Right forelimb (tissue), 1 donor: ENCODE measurements at regions not wholly inside any gene's neighbourhood (a gene's known extent, or its start where the extent isn't known, plus 50 kb on each side); places are given as distances from the start of the nearest gene placed in this dataset.

Source experiments
- DNase-seq: peaks from one replicate; pipeline ENCODE4 v3.0.0-alpha.2; 2018

DNA sequence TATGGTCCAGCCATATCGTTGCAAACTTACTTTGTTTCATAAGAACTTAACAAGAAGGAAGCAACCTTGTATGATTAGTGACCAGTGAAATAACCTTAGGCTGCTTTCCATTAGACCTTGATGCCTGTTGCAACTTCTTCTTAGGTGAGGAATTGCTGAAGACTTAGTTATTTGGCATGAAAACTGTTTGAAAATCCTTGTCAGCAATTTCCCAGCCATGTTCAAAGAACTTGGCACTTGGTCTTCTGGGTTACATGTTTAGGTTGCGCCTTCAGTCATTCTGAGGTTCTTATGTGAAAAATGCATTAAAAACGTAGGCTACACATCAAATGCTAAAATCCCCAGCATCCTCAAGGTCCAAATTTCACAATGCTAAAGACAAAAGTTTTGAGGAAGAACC, 232.0 kb upstream of the CEP162 start:
- no peak for DNase-seq

- DNase-seq, result no peak
These were observed 230.8 kb upstream of the CEP162 start for GRCh38 chr6:84458271-84458670.

- DNase-seq, result no peak
These were observed 229.8 kb upstream of the CEP162 start for GRCh38 chr6:84457276-84457675.

- no peak for DNase-seq
These were observed 229.4 kb upstream of the CEP162 start for GRCh38 chr6:84456803-84457202.

GRCh38 chr6:84455511-84456029, 228.1 kb upstream of the CEP162 start:
- no peak for DNase-seq

DNA sequence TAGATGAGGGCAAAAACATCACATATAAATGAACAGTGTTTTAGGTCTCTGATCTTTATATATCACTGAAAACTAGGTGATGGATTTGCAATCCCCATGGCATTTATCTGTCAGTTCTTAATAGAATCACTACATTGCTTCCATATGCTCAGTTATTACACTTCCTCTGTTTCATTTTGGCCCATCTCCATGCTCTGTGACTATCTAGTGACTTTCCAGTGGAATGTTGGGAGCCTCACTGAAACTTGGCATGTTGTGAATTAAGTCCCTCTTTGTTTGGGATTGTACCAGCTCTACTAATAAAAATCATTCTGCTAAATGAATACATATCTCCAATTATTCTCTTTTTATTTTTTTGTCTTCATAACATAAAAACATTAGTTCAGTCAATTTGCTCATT, 226.1 kb upstream of the CEP162 start:
- DNase-seq, result no peak

- no peak for DNase-seq
These were observed 222.6 kb upstream of the CEP162 start for GRCh38 chr6:84450018-84450417.

DNA sequence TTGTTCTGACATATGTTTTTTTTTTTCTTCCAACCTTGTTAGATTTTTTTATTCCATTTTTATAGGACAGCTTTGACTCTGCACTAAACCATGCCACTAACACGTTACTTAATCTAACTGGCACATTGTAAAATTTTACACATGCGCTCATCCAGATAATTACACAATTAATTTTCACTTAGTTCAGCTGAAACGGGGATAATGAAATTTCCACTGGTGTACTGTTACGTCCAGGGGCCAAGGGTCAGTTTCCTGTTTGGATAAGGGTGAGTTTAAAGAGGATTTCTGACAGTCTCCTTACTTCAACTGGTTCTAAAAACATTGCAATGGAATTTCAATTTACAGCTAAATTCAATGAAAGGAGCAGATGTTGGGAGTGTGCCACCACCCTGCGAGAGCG, 221.8 kb upstream of the CEP162 start:
- DNase-seq, result no peak

DNA sequence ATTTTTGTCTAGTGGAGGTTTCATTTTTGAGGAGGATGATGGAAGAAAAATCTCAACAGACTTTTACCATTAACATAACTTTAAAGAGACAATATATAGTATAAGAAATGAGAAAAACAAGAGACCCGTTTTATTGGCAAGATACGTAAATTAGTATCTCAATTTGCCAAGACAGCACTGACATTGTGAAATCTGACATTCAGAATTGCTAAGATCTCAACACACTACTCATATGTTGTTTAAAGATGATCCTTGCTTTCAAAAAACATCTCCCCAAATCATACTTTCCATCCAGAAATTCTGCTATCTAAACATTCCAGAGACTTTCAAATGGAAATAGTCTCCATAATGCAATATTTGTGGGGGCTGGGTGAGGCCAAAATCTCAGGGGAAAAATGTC, 220.9 kb upstream of the CEP162 start:
- DNase-seq, result no peak

DNA sequence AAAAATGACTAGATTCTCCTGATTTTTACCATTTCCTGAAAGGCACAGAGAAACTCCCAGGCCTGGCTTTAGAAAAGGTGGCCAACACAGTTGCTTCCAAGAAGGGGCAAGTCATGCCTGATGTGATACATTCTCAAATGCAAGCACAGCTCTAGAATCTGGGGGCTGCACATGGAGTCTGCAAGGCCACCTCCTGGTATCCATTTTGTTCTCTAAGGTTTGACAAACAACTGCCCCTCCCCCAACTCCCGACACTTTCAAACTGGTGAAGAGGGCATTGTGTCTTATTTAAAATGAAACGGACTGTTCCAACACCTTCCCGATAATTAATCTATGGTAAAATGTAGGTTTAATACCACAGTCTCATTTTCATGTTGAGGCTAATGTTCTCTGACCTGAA, 220.2 kb upstream of the CEP162 start:
- no peak for DNase-seq

- no peak for DNase-seq
These were observed 217.6 kb upstream of the CEP162 start for GRCh38 chr6:84445068-84445467.

GRCh38 chr6:84442208-84442607, 214.8 kb upstream of the CEP162 start:
- DNase-seq, result no peak

- no peak for DNase-seq
These were observed 214.0 kb upstream of the CEP162 start for GRCh38 chr6:84441456-84441855.

DNA sequence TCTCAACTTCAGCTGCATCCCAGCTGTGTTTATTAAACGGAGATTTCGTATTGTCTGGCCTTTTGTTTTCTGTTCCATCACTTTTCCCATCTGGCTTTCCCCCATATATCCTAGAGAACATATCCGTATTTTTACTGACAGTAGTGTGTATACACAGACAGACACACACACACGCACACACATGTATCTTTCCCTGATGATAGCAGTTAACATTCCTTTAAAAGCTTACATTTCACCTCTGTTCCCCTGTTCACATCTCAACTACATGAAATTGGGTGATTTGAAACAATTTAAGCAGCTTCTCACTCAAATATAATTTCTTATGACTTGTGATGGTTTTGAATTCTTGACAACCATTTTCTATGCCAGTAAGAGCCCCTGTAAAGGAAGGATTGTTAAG, 207.1 kb upstream of the CEP162 start:
- DNase-seq, result no peak

GRCh38 chr6:84432619-84433018, 205.2 kb upstream of the CEP162 start:
- no peak for DNase-seq

- DNase-seq, result peak; percentile 76
These were observed 201.0 kb upstream of the CEP162 start for GRCh38 chr6:84428300-84428907.

DNA sequence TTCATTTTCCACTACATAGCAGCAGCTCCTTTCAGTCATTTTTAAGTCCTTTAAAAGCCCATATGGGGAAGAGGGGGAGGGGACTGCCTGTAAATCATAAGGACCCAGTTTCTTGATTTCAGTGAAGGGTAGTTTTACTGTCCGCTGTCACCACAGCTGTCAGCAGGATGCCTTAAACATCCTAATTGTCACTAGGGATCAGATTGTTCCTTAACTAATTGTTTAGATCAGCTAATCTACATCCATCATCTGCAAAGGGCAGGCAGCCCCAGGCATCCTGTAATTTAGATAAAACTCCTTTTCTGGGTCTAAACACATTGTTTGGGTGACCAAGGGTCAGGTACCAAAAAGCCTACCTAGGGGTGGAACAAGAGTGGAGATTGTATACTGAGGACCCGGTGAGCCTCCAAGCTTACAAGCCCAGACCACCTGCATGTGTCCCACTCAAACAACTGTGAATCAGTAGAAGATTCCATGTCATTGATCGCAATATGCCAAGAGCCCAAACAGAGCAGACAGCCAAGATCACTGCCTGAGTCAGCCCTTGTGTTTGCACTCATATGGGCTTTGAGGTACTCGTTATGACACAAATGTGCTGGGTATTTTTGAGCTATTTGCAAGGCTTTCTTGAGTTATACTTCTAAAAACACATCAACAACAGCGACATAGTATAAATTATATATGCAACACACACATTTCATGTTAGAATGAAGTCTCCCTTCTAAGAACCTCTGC, 198.7 kb upstream of the CEP162 start:
- DNase-seq, result no peak

DNA sequence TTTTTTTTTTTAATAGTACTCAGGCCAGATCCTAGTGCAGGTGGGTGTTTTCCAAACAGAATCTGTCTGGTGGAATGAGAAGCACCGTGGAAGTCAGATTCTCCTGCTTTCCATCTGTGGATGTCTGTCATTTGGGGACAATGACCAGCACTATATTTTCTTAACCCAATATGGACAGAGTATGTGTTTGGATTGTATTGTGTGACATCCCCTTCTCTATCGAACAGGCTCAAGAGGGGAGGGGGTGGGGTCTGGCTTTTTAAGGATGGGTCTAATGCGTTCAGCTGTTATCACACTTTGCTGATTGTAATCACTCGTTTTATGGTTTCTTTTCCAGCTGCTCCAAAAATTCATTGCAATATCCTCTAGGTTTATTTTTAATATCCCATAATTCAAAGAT, 197.5 kb upstream of the CEP162 start:
- no peak for DNase-seq

DNA sequence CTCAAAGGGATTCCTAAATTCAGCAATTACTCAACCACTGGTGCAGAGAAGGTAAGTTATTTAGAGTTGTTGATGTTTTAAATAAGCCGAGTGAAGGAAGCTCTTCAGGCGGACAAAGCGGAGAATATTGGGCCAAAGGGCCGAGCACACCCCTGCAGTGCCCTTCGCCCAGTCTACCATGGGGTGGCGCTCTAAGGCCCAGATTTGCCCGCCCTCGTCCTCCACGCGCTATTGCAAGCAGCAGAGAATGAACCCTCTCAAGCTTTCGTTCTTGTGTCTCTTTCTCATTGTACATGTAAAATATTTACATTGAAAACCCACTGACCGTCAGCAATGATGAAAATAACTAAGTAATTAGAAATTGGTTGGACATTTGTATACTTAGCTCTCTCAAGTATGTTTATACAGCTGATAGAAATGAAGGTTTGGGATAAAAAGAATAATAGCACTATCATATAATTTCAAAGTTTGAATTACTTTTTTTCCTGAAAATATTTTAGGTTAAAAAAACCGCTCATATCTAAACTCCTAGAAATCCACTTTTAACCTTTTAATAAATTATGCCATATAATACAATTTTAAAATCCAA, 195.0 kb upstream of the CEP162 start:
- peak; percentile 87 for DNase-seq

DNA sequence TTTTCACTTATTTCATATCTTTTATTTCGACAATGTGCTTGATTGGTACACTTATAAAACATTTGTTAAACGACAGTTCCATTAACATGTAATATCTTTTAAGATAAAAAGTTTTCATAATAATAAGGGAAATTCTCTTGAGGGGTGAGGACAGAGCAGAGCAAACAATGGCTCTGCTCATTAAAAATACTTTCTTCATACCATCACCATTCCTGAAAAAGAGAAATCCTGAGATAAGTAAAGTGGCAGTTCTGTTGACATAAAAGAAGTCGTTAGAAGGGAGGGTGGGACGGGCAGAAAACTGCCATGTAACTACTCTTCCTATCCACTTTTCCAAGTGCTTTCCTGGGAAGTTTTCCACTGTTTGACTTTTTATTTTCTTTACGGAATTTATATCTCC, 193.6 kb upstream of the CEP162 start:
- DNase-seq, result no peak

GRCh38 chr6:84417260-84417659, 189.8 kb upstream of the CEP162 start:
- DNase-seq, result no peak

DNA sequence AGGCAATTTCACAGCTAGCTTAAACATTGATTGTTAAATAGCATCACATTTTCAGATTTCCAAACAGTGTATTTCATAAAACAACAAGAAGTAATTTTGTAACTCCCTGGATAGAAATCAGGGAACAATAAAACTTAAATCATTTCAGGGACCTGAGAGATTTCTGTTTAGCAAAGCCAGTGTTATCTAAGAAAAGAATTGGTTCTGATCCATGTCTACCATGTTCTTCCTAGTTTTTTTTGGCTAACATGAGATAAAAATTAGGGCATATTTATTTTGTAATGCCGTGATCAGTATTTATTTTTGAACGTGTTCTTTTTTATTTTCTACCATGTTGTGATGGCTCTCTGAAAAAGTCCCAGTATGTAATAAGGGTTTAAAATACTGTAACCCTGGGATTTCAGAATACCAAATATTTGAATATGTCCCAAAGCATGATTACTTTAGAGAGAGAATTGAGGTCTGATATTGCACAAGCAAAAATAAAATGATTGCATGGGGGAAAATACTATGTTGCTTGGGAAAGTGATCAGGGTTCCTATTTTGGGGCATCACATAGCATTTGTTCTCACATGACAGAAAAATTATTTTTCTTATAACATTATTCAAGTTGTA, 188.7 kb upstream of the CEP162 start:
- DNase-seq, result no peak

DNA sequence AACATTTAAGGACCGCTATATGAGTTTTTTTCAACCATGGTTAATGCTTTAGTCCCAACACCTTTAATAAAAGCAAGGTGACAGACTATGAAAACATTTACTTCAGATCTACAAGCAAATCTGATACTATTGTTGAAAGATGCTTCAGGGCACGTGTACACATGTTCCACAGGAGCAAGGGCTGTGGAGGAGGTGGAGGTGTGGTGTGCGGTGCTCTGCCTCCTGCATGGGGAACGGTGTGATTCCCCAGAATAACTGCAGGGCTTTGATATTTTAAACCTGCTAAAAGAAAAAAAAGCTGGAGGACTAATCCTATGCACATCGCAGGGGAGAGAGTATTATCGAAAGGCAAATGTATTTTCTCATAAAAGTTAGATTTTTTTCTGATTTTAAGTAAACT, 188.1 kb upstream of the CEP162 start:
- no peak for DNase-seq

GRCh38 chr6:84415068-84415467, 187.6 kb upstream of the CEP162 start:
- no peak for DNase-seq
